ENCODE measurements at regions not wholly inside any gene's neighbourhood (a gene's known extent, or its start where the extent isn't known, plus 50 kb on each side); places are given as distances from the start of the nearest gene placed in this dataset.
"Not testable (repeated sequence)": the region's sequence is repeated elsewhere in the genome, so short reads cannot be mapped to it uniquely, and the experiment has no call there.

DNA sequence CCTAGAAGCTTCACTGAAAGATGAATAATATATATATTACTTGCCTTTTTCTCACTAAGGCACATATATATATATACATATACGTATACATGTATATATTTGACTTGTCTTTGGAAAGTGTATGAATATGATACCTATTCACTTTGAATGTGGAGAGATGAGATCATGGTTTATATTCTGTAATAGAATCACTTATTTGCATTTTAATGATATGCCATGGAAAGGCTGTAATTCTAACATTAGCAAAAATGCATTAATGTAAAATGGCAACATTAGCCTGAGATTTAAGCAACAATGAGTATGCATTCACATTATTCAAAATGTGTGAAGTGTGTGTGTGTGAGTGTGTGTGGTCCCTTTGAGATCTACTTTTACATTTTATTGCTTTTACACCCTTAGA is 54.5 kb upstream of the PRKD1 start:
- Histone ChIP-seq H3K4me2 (ENCODE audit: unreplicated experiment) (no peak overlapping the region), H3K9me3 (ENCODE audit: low read depth) (no peaks in the 10 kb centered on the region), H3F3A (ENCODE audit: insufficient read depth) (no peaks in the 10 kb centered on the region), H3K9me2 (ENCODE audit: insufficient read depth) (no peaks in the 10 kb centered on the region), H3K27ac (no peak overlapping the region), H3K4me3 (no peak overlapping the region), H3K9ac (no peak overlapping the region), H3K27me3 (replicated peaks; ENCODE audit: insufficient read depth) (no peaks in the 10 kb centered on the region), H4K20me1 (ENCODE audit: insufficient read depth) (no peaks in the 10 kb centered on the region), H3K36me3 (ENCODE audit: low read depth) (no peaks in the 10 kb centered on the region), H3K4me1 (ENCODE audit: insufficient read depth) (no peaks in the 10 kb centered on the region), H3K79me2 (ENCODE audit: insufficient read depth) (no peaks in the 10 kb centered on the region), H2AFZ (no peak overlapping the region)
- in situ Hi-C loops (cut with MboI) = no loop called here
- WGBS, 2 experiments (ENCODE audit: low coverage in 1 of 2, low lambda C conversion rate in 2 of 2, missing lambda C conversion rate in 2 of 2) = 74 to 75% methylated on average over 1 of the region's 1 CpG
- no peak for DNase-seq
- no peak for TF ChIP-seq EZH2 (IDR thresholded peaks at IDR 0.05; ENCODE audit: insufficient read depth, poor library complexity, severe bottlenecking)
- no peak for TF ChIP-seq EZH2phosphoT487 (IDR thresholded peaks at IDR 0.05; ENCODE audit: insufficient read depth, low read depth)

DNA sequence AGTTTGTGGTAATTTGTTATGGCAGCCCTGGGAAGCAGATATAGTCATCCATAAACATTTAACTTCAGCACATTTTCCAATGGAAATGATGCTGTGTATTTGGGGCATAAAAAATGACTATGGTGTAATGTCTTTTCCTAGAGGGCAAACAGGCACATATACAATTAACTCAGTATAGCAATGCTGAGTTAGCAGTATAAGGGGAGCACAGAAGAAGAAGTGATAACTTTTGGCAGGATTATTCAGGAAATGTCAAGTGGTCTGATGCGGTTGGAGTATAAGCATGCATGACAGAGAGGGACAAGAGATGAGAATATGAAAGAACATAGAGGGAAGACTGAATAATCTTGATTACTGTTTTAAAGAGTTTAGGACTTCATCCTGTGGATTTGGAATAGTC is 55.3 kb upstream of the PRKD1 start:
- H3K79me2 ChIP-seq (ENCODE audit: insufficient read depth) = no peaks in the 10 kb centered on the region
- TF ChIP-seq EZH2 (IDR thresholded peaks at IDR 0.05; ENCODE audit: insufficient read depth, poor library complexity, severe bottlenecking) (no peak), EZH2phosphoT487 (IDR thresholded peaks at IDR 0.05; ENCODE audit: insufficient read depth, low read depth) (no peak)
- H4K20me1 ChIP-seq (ENCODE audit: insufficient read depth) = no peaks in the 10 kb centered on the region
- in situ Hi-C loops (cut with MboI) = no loop called here
- no peaks in the 10 kb centered on the region for H3K27me3 ChIP-seq (replicated peaks; ENCODE audit: insufficient read depth)
- no peaks in the 10 kb centered on the region for H3K36me3 ChIP-seq (ENCODE audit: low read depth)
- no peak overlapping the region for H3K4me3 ChIP-seq
- no peak overlapping the region for H3K27ac ChIP-seq
- H2AFZ ChIP-seq = no peak overlapping the region
- no peaks in the 10 kb centered on the region for H3K9me3 ChIP-seq (ENCODE audit: low read depth)
- H3K4me2 ChIP-seq (ENCODE audit: unreplicated experiment) = no peak overlapping the region
- H3K9ac ChIP-seq = no peak overlapping the region
- no peaks in the 10 kb centered on the region for H3K9me2 ChIP-seq (ENCODE audit: insufficient read depth)
- no peaks in the 10 kb centered on the region for H3K4me1 ChIP-seq (ENCODE audit: insufficient read depth)
- DNase-seq = no peak
- no peaks in the 10 kb centered on the region for H3F3A ChIP-seq (ENCODE audit: insufficient read depth)
- 84 to 90% methylated on average over 1 of the region's 1 CpG for WGBS, 2 experiments (ENCODE audit: low coverage in 1 of 2, low lambda C conversion rate in 2 of 2, missing lambda C conversion rate in 2 of 2)

DNA sequence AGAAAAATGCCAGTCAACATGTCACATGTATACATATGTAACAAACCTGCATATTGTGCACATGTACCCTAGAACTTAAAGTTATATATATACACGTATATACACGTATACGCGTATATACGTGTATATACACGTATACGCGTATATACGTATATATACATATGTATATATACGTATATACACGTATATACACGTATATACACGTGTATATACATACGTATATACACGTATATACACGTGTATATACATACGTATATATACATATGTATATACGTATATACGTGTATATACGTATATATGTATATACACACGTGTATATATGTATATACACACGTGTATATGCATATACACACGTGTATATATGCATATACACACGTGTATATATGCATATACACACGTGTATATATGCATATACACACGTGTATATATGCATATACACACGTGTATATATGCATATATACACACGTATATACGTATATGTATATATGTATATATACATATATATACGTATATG is 62.8 kb upstream of the PRKD1 start:
- H3K9me3 ChIP-seq (ENCODE audit: low read depth); H4K20me1 ChIP-seq (ENCODE audit: insufficient read depth); DNase-seq; H3K9me2 ChIP-seq (ENCODE audit: insufficient read depth); in situ Hi-C loops (cut with MboI); H3K27me3 ChIP-seq (replicated peaks; ENCODE audit: insufficient read depth); H3K36me3 ChIP-seq (ENCODE audit: low read depth); H3K4me2 ChIP-seq (ENCODE audit: unreplicated experiment); H3K4me1 ChIP-seq (ENCODE audit: insufficient read depth); H3K9ac ChIP-seq; H2AFZ ChIP-seq; H3K27ac ChIP-seq; H3K4me3 ChIP-seq; H3F3A ChIP-seq (ENCODE audit: insufficient read depth); H3K79me2 ChIP-seq (ENCODE audit: insufficient read depth): not testable (repeated sequence)
- 71 to 75% methylated on average over 23 to 30 of the region's 30 CpGs for WGBS, 2 experiments (ENCODE audit: low coverage in 1 of 2, low lambda C conversion rate in 2 of 2, missing lambda C conversion rate in 2 of 2)

DNA sequence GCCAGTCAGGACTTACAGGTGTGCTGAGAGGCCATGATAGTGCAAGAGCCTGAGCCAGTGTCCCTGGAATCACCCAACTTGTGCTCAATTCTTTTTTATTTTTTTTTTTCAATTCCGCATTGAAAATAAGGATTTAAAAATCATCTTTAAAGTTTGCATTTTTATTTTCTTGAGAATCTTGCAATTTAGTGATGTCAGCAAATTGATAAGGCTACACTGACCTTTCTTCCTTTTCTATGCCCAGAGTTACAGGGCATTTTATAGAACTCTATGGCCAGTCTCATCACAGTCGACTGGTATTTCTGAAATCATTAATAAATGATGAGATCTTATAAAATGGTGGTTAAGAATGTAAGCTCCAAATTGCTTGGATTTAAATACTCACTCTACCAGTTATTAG is 63.3 kb upstream of the PRKD1 start:
- Histone ChIP-seq H3K9me3 (ENCODE audit: low read depth) (no peaks in the 10 kb centered on the region), H4K20me1 (ENCODE audit: insufficient read depth) (no peaks in the 10 kb centered on the region), H3K9ac (no peak overlapping the region), H2AFZ (no peak overlapping the region), H3K27me3 (replicated peaks; ENCODE audit: insufficient read depth) (no peaks in the 10 kb centered on the region), H3K27ac (no peak overlapping the region), H3K36me3 (ENCODE audit: low read depth) (no peaks in the 10 kb centered on the region), H3K79me2 (ENCODE audit: insufficient read depth) (no peaks in the 10 kb centered on the region), H3F3A (ENCODE audit: insufficient read depth) (no peaks in the 10 kb centered on the region), H3K4me2 (ENCODE audit: unreplicated experiment) (no peak overlapping the region), H3K9me2 (ENCODE audit: insufficient read depth) (no peaks in the 10 kb centered on the region), H3K4me1 (ENCODE audit: insufficient read depth) (no peaks in the 10 kb centered on the region), H3K4me3 (no peak overlapping the region)
- TF ChIP-seq EZH2phosphoT487 (IDR thresholded peaks at IDR 0.05; ENCODE audit: insufficient read depth, low read depth) (no peak), EZH2 (IDR thresholded peaks at IDR 0.05; ENCODE audit: insufficient read depth, poor library complexity, severe bottlenecking) (no peak)
- 99 to 100% methylated on average over 2 of the region's 2 CpGs for WGBS, 2 experiments (ENCODE audit: low coverage in 1 of 2, low lambda C conversion rate in 2 of 2, missing lambda C conversion rate in 2 of 2)
- no peak for DNase-seq
- in situ Hi-C loops (cut with MboI) = no loop called here

DNA sequence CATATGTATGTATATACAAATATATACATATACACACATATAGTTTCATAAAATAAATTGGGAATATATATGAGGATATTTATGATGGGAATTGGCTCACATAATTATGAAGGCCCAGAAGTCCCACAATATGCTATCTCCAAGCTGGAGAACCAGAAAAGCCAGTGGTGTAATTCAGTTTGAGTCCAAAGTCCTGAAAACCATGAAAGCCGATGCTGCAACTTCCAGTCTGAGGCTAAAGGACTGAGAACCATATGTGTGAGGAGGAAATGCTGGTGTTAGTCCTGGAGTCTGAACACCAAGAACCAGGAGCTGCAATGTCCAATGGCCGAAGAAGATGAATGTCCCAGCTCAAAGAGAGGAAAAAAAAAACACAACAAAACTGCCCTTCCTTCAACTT is 65.5 kb upstream of the PRKD1 start:
- Histone ChIP-seq H4K20me1 (ENCODE audit: insufficient read depth) (no peaks in the 10 kb centered on the region), H3K27me3 (replicated peaks; ENCODE audit: insufficient read depth) (no peaks in the 10 kb centered on the region), H3K27ac (no peak overlapping the region), H3K4me1 (ENCODE audit: insufficient read depth) (no peaks in the 10 kb centered on the region), H3K9me3 (ENCODE audit: low read depth) (no peaks in the 10 kb centered on the region), H2AFZ (no peak overlapping the region), H3K36me3 (ENCODE audit: low read depth) (no peaks in the 10 kb centered on the region), H3K79me2 (ENCODE audit: insufficient read depth) (no peaks in the 10 kb centered on the region), H3K4me2 (ENCODE audit: unreplicated experiment) (no peak overlapping the region), H3K4me3 (no peak overlapping the region), H3F3A (ENCODE audit: insufficient read depth) (no peaks in the 10 kb centered on the region), H3K9ac (no peak overlapping the region), H3K9me2 (ENCODE audit: insufficient read depth) (no peaks in the 10 kb centered on the region)
- DNase-seq = no peak
- TF ChIP-seq EZH2phosphoT487 (IDR thresholded peaks at IDR 0.05; ENCODE audit: insufficient read depth, low read depth) (no peak), EZH2 (IDR thresholded peaks at IDR 0.05; ENCODE audit: insufficient read depth, poor library complexity, severe bottlenecking) (no peak)
- in situ Hi-C loops (cut with MboI) = no loop called here
- 93 to 94% methylated on average over 2 of the region's 2 CpGs for WGBS, 2 experiments (ENCODE audit: low coverage in 1 of 2, low lambda C conversion rate in 2 of 2, missing lambda C conversion rate in 2 of 2)

Measured in GM23248 (cell line).